Endothelial cell of umbilical vein (primary cell): ENCODE measurements at regions not wholly inside any gene's neighbourhood (a gene's known extent, or its start where the extent isn't known, plus 50 kb on each side); places are given as distances from the start of the nearest gene placed in this dataset.
"Not testable (repeated sequence)": the region's sequence is repeated elsewhere in the genome, so short reads cannot be mapped to it uniquely, and the experiment has no call there.

Source experiments
- EZH2 ChIP-seq: IDR thresholded peaks from 2 replicates; pipeline ENCODE4 v1.6.1; 2012; ENCODE audit warnings: borderline replicate concordance, low read depth, mild to moderate bottlenecking, moderate library complexity, low read length, inconsistent platforms; ENCODE audit not compliant: severe bottlenecking
- FOS ChIP-seq: IDR thresholded peaks from 2 replicates; pipeline ENCODE4 v1.6.1; 2011; ENCODE audit warnings: mild to moderate bottlenecking, low read length, moderate library complexity, borderline replicate concordance; ENCODE audit not compliant: insufficient read depth
- GATA2 ChIP-seq: IDR thresholded peaks from 2 replicates; pipeline ENCODE4 v1.7.0; 2011; ENCODE audit warnings: low read depth, mild to moderate bottlenecking, moderate library complexity, mixed read lengths, low read length; ENCODE audit not compliant: insufficient read length, insufficient read depth
- MAX ChIP-seq: IDR thresholded peaks from 2 replicates; pipeline ENCODE4 v1.6.1; 2011; ENCODE audit not compliant: insufficient read depth, insufficient read length
- POLR2A ChIP-seq: IDR thresholded peaks from 2 replicates; pipeline ENCODE4 v1.6.1; 2012; ENCODE audit warnings: low read depth, mild to moderate bottlenecking, control low read depth, low read length
- POLR2AphosphoS5 ChIP-seq: IDR thresholded peaks from 2 replicates; pipeline ENCODE4 v1.6.1; 2012; ENCODE audit warnings: low read depth, mild to moderate bottlenecking, control low read depth, low read length, moderate library complexity; ENCODE audit not compliant: insufficient read depth
- TF ChIP-seq, protein P1 (sequence below), 2 donors: IDR thresholded peaks; 1 replicate in 1 of 2; 2 replicates in 1 of 2; pipeline ENCODE4 v1.5.1; 2011; ENCODE audit warnings: low read length in 2 of 2, mild to moderate bottlenecking in 2 of 2, moderate library complexity in 2 of 2, control low read depth in 1 of 2, inconsistent platforms in 1 of 2, low read depth in 1 of 2; ENCODE audit not compliant: insufficient read depth in 1 of 2; ENCODE audit errors: extremely low read depth in 1 of 2

DNA sequence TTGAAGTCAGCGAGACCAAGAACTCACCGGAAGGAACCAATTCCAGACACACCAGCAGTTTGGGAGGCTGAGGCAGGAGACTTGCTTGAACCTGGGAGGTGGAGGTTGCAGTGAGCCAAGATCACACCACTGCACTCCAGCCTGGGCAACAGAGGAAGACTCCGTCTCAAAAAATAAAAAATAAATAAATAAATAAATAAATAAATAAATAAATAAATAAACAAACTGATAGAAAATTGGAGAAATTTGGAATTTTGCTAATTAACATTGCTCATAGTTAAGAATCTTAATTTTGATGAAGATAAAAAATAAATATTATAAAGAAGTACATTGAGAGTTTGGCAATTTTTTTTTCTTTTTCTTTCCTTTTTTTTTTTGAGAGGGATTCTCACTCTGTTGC is 1216.2 kb downstream of the TECRL start:
- TF ChIP-seq, protein P1, sequence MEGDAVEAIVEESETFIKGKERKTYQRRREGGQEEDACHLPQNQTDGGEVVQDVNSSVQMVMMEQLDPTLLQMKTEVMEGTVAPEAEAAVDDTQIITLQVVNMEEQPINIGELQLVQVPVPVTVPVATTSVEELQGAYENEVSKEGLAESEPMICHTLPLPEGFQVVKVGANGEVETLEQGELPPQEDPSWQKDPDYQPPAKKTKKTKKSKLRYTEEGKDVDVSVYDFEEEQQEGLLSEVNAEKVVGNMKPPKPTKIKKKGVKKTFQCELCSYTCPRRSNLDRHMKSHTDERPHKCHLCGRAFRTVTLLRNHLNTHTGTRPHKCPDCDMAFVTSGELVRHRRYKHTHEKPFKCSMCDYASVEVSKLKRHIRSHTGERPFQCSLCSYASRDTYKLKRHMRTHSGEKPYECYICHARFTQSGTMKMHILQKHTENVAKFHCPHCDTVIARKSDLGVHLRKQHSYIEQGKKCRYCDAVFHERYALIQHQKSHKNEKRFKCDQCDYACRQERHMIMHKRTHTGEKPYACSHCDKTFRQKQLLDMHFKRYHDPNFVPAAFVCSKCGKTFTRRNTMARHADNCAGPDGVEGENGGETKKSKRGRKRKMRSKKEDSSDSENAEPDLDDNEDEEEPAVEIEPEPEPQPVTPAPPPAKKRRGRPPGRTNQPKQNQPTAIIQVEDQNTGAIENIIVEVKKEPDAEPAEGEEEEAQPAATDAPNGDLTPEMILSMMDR (IDR thresholded peaks at IDR 0.05; ENCODE audit: extremely low read depth in 1 of 2, insufficient read depth in 1 of 2, low read depth in 1 of 2, low read length in 2 of 2): not testable (repeated sequence)
- TF ChIP-seq MAX, POLR2A, POLR2AphosphoS5, EZH2, GATA2, FOS: not testable (repeated sequence)
